ENCODE measurements at regions not wholly inside any gene's neighbourhood (a gene's known extent, or its start where the extent isn't known, plus 50 kb on each side); places are given as distances from the start of the nearest gene placed in this dataset.

DNA sequence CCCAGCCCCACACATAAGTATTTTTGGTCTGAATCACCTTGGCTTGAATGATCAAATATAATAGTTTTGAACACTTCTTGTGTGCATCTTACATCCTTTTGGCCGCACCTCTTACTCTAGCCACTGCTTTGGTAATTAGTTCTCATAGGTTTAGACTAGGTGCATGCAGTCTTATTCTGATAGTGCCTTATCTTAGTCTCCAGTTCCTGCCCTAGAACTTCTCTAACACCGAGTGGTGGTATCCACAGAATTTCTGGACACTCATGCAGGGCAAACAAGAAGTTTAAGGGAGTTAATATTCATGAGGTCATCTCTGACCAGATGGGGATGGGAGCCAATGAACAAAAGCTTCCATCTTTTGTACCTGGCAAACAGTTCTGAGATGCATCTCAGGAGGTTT, 77.5 kb upstream of the AKIRIN2 start:
- no peak overlapping the region for H3K4me2 ChIP-seq (ENCODE audit: unreplicated experiment)
- no peak overlapping the region for H3K4me3 ChIP-seq
- H3K27me3 ChIP-seq (replicated peaks; ENCODE audit: insufficient read depth): no peaks in the 10 kb centered on the region
- no peaks in the 10 kb centered on the region for H3K79me2 ChIP-seq (ENCODE audit: insufficient read depth)
- no peaks in the 10 kb centered on the region for H3K9me2 ChIP-seq (ENCODE audit: insufficient read depth)
- DNase-seq: no peak
- H2AFZ ChIP-seq: no peak overlapping the region
- no peaks in the 10 kb centered on the region for H3K4me1 ChIP-seq (ENCODE audit: insufficient read depth)
- no peak overlapping the region for H3K27ac ChIP-seq
- H4K20me1 ChIP-seq (ENCODE audit: insufficient read depth): no peaks in the 10 kb centered on the region
- H3F3A ChIP-seq (ENCODE audit: insufficient read depth): no peaks in the 10 kb centered on the region
- TF ChIP-seq EZH2 (IDR thresholded peaks at IDR 0.05; ENCODE audit: insufficient read depth, poor library complexity, severe bottlenecking): no peak
- TF ChIP-seq EZH2phosphoT487 (IDR thresholded peaks at IDR 0.05; ENCODE audit: insufficient read depth, low read depth): no peak
- H3K36me3 ChIP-seq (ENCODE audit: low read depth): no peaks in the 10 kb centered on the region
- H3K9me3 ChIP-seq (ENCODE audit: low read depth): no peaks in the 10 kb centered on the region
- no peak overlapping the region for H3K9ac ChIP-seq
- WGBS, 2 experiments (ENCODE audit: low coverage in 1 of 2, low lambda C conversion rate in 2 of 2, missing lambda C conversion rate in 2 of 2): 88 to 90% methylated on average over 2 of the region's 2 CpGs
- in situ Hi-C loops (cut with MboI): no loop called here

GRCh38 chr6:87772597-87773530, 70.8 kb upstream of the AKIRIN2 start:
- 53 to 55% methylated on average over 6 of the region's 6 CpGs for WGBS, 2 experiments (ENCODE audit: low coverage in 1 of 2, low lambda C conversion rate in 2 of 2, missing lambda C conversion rate in 2 of 2)
- no peak overlapping the region for H3K4me3 ChIP-seq
- H3K4me2 ChIP-seq (ENCODE audit: unreplicated experiment): no peak overlapping the region

GRCh38 chr6:87767478-87767877, 65.4 kb upstream of the AKIRIN2 start:
- in situ Hi-C loops (cut with MboI): no loop called here
- no peak for DNase-seq
- Histone ChIP-seq H3K9ac (no peak overlapping the region), H3K27ac (no peak overlapping the region), H3K79me2 (ENCODE audit: insufficient read depth) (no peaks in the 10 kb centered on the region), H2AFZ (no peak overlapping the region), H3F3A (ENCODE audit: insufficient read depth) (no peaks in the 10 kb centered on the region), H3K9me2 (ENCODE audit: insufficient read depth) (no peaks in the 10 kb centered on the region), H3K9me3 (ENCODE audit: low read depth) (no peaks in the 10 kb centered on the region), H3K4me2 (ENCODE audit: unreplicated experiment) (no peak overlapping the region), H3K4me1 (ENCODE audit: insufficient read depth) (0 out of 2 replicates have a peak, but pooled peaks cover under 1% of the 10 kb centered on the region), H3K36me3 (ENCODE audit: low read depth) (no peaks in the 10 kb centered on the region), H3K27me3 (replicated peaks; ENCODE audit: insufficient read depth) (no peaks in the 10 kb centered on the region), H4K20me1 (ENCODE audit: insufficient read depth) (no peaks in the 10 kb centered on the region), H3K4me3 (no peak overlapping the region)
- 92 to 96% methylated on average over 10 of the region's 10 CpGs for WGBS, 2 experiments (ENCODE audit: low coverage in 1 of 2, low lambda C conversion rate in 2 of 2, missing lambda C conversion rate in 2 of 2)
- TF ChIP-seq EZH2phosphoT487 (IDR thresholded peaks at IDR 0.05; ENCODE audit: insufficient read depth, low read depth): no peak
- no peak for TF ChIP-seq EZH2 (IDR thresholded peaks at IDR 0.05; ENCODE audit: insufficient read depth, poor library complexity, severe bottlenecking)

More at GRCh38 chr6:87772597-87773530, 70.8 kb upstream of the AKIRIN2 start:
- Histone ChIP-seq H2AFZ (peak overlapping the region; percentile 64), H3K9me3 (ENCODE audit: low read depth) (no peaks in the 10 kb centered on the region), H3K9me2 (ENCODE audit: insufficient read depth) (no peaks in the 10 kb centered on the region), H4K20me1 (ENCODE audit: insufficient read depth) (no peaks in the 10 kb centered on the region), H3K36me3 (ENCODE audit: low read depth) (no peaks in the 10 kb centered on the region), H3K27ac (no peak overlapping the region), H3K4me1 (ENCODE audit: insufficient read depth) (0 out of 2 replicates have a peak, but pooled peaks cover 4% of the 10 kb centered on the region), H3K9ac (no peak overlapping the region), H3K79me2 (ENCODE audit: insufficient read depth) (no peaks in the 10 kb centered on the region), H3F3A (ENCODE audit: insufficient read depth) (no peaks in the 10 kb centered on the region), H3K27me3 (replicated peaks; ENCODE audit: insufficient read depth) (no peaks in the 10 kb centered on the region)
- TF ChIP-seq EZH2 (IDR thresholded peaks at IDR 0.05; ENCODE audit: insufficient read depth, poor library complexity, severe bottlenecking): no peak
- TF ChIP-seq EZH2phosphoT487 (IDR thresholded peaks at IDR 0.05; ENCODE audit: insufficient read depth, low read depth): no peak
- DNase-seq: peak; percentile 19
- in situ Hi-C loops (cut with MboI): no loop called here

GRCh38 chr6:87766211-87766610, 64.2 kb upstream of the AKIRIN2 start:
- 95 to 100% methylated on average over 2 of the region's 2 CpGs for WGBS, 2 experiments (ENCODE audit: low coverage in 1 of 2, low lambda C conversion rate in 2 of 2, missing lambda C conversion rate in 2 of 2)
- H3K79me2 ChIP-seq (ENCODE audit: insufficient read depth): no peaks in the 10 kb centered on the region
- H2AFZ ChIP-seq: no peak overlapping the region
- H3K36me3 ChIP-seq (ENCODE audit: low read depth): no peaks in the 10 kb centered on the region
- DNase-seq: no peak
- H3K9me2 ChIP-seq (ENCODE audit: insufficient read depth): no peaks in the 10 kb centered on the region
- H3K27ac ChIP-seq: no peak overlapping the region
- H3K4me2 ChIP-seq (ENCODE audit: unreplicated experiment): no peak overlapping the region
- no peaks in the 10 kb centered on the region for H3F3A ChIP-seq (ENCODE audit: insufficient read depth)
- H3K4me1 ChIP-seq (ENCODE audit: insufficient read depth): no peaks in the 10 kb centered on the region
- no peak overlapping the region for H3K9ac ChIP-seq
- no peaks in the 10 kb centered on the region for H3K9me3 ChIP-seq (ENCODE audit: low read depth)
- H4K20me1 ChIP-seq (ENCODE audit: insufficient read depth): no peaks in the 10 kb centered on the region
- H3K4me3 ChIP-seq: no peak overlapping the region
- in situ Hi-C loops (cut with MboI): no loop called here
- TF ChIP-seq EZH2 (IDR thresholded peaks at IDR 0.05; ENCODE audit: insufficient read depth, poor library complexity, severe bottlenecking): no peak
- no peak for TF ChIP-seq EZH2phosphoT487 (IDR thresholded peaks at IDR 0.05; ENCODE audit: insufficient read depth, low read depth)
- H3K27me3 ChIP-seq (replicated peaks; ENCODE audit: insufficient read depth): no peaks in the 10 kb centered on the region

All from GM23248 (cell line).